ENCODE measurements at regions not wholly inside any gene's neighbourhood (a gene's known extent, or its start where the extent isn't known, plus 50 kb on each side); places are given as distances from the start of the nearest gene placed in this dataset.

DNA sequence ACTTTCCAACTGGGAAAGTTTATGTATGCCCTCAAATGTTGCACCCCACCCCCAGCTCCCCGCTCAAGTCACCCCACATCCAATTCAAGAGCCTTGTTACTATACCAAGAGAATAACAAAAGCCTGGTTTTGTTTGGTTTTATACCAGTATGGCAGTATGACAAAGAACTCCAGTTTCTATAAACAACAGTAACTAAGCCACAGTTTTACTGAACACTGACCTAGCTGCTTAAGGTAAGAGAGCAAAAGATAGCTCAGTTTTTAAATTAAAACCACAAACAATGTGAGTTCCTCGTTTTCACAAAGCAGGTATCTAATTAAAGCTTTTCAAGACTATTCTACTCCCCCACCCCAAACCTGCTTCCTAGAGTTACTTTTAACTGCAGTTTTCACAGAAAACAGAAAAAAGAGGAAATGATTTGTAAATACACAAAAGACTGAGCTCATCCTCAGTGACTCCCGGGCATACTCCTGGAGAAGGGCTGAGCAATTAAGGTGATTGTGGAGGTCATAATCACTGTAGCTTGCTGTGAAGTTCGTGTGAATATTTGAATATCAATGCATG is 59.3 kb upstream of the LHX8 start:
- H3K9ac ChIP-seq (ENCODE audit: insufficient read length) = no peak overlapping the region
- TF ChIP-seq POLR2AphosphoS5 (IDR thresholded peaks at IDR 0.05; ENCODE audit: borderline replicate concordance, low read depth, low read length) (no peak), FOXP2 (optimal IDR thresholded peaks at IDR 0.05; ENCODE audit: control extremely low read depth, extremely low read length, insufficient read depth) (no peak), EZH2 (IDR thresholded peaks at IDR 0.05) (no peak)
- no peak overlapping the region for H3K4me3 ChIP-seq

DNA sequence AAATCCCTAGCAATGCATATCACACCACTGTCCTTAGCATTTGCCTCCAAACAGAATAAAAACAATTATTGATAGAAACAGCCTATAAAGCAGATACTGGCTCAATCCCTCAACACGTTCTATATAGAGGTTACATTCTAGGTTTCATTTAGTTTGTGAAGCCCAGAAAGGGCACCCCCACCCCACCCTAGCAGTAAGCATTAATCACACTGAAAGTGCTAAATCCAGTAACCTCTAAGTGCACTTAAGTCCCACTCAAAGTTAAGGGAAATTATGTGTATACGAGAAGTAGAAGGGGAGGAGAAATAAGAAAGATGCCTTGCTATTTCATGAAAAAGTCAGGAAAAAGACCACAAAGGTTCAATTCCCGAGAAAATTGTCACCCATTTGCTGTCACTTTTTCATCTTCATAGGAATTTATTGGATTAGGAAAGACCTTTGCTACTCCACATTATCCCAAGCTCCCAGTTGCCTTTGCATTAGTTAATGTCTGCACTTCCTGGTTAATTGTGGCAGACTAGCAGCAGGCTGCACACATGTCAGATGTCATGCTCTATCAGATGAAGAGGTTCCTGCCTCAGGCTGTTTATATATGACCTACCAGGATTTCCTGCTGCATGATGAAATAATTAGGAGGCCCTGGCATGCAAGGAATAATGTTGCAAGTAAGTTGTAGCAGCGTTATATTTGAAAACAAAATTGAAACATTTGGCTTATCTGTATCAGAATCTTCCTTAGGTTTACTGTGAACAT is 54.5 kb upstream of the LHX8 start:
- DNase-seq (ENCODE audit: low read depth, low spot score) = peak; percentile 84

More for the DNA sequence above, 59.3 kb upstream of the LHX8 start:
- no peak overlapping the region for H3K27ac ChIP-seq
- no peak for DNase-seq (ENCODE audit: low read depth, low spot score)
- H3K36me3 ChIP-seq (ENCODE audit: insufficient read depth, low read length) = no peaks in the 10 kb centered on the region
- no peaks in the 10 kb centered on the region for H3K9me3 ChIP-seq (ENCODE audit: low read depth, low read length)

GRCh38 chr1:75083223-75083622 is 51.0 kb upstream of the LHX8 start:
- Histone ChIP-seq H3K9me3 (ENCODE audit: low read depth, low read length) (no peaks in the 10 kb centered on the region), H3K4me3 (no peak overlapping the region), H3K36me3 (ENCODE audit: insufficient read depth, low read length) (no peaks in the 10 kb centered on the region), H3K27ac (no peak overlapping the region), H3K9ac (ENCODE audit: insufficient read length) (no peak overlapping the region)
- DNase-seq (ENCODE audit: low read depth, low spot score) = no peak
- no peak for TF ChIP-seq POLR2AphosphoS5 (IDR thresholded peaks at IDR 0.05; ENCODE audit: borderline replicate concordance, low read depth, low read length)
- TF ChIP-seq EZH2 (IDR thresholded peaks at IDR 0.05) = no peak
- no peak for TF ChIP-seq FOXP2 (optimal IDR thresholded peaks at IDR 0.05; ENCODE audit: control extremely low read depth, extremely low read length, insufficient read depth)

More for the DNA sequence above, 54.5 kb upstream of the LHX8 start:
- Histone ChIP-seq H3K27ac (peak overlapping the region; percentile 50), H3K4me3 (peak overlapping the region; percentile 56), H3K36me3 (ENCODE audit: insufficient read depth, low read length) (no peaks in the 10 kb centered on the region), H3K9ac (ENCODE audit: insufficient read length) (no peak overlapping the region), H3K9me3 (ENCODE audit: low read depth, low read length) (no peaks in the 10 kb centered on the region)
- TF ChIP-seq FOXP2 (optimal IDR thresholded peaks at IDR 0.05; ENCODE audit: control extremely low read depth, extremely low read length, insufficient read depth) = peak; percentile 96
- TF ChIP-seq EZH2 (IDR thresholded peaks at IDR 0.05) = no peak
- TF ChIP-seq POLR2AphosphoS5 (IDR thresholded peaks at IDR 0.05; ENCODE audit: borderline replicate concordance, low read depth, low read length) = peak; percentile 71; the same call in 1 of the 2 replicates

DNA sequence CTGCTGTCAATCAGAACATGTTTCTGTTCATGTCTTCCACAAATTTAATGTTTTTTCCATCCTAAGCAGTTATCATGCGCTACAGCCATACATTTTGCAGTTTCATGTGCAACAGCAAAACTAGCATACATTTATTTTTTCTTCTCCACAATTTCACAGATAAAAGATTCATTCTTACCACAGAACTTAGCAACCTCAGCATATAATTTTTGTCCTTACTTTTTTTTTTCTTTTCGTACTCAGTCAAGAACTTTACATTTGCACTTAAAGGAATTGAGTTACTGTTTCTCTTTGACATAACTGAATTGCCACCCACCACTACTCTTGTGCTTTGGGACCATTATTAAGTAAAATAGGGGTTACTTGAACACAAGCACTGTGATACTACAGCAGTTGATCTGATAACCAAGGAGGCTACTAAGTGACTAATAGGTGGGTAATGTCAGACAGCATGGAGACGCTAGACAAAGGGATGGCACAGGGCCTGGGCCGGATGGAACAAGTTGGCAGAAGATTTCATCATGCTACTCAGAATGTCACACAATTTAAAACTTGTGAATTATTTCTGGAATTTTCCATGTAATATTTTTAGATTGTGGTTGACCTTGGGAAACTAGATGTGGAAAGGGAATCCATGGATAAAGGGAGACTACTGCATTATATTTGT is 50.2 kb upstream of the LHX8 start:
- H3K4me3 ChIP-seq = no peak overlapping the region
- H3K9ac ChIP-seq (ENCODE audit: insufficient read length) = no peak overlapping the region
- H3K27ac ChIP-seq = no peak overlapping the region
- DNase-seq (ENCODE audit: low read depth, low spot score) = no peak
- H3K36me3 ChIP-seq (ENCODE audit: insufficient read depth, low read length) = no peaks in the 10 kb centered on the region
- no peaks in the 10 kb centered on the region for H3K9me3 ChIP-seq (ENCODE audit: low read depth, low read length)
- TF ChIP-seq POLR2AphosphoS5 (IDR thresholded peaks at IDR 0.05; ENCODE audit: borderline replicate concordance, low read depth, low read length) = no peak
- TF ChIP-seq EZH2 (IDR thresholded peaks at IDR 0.05) = no peak
- no peak for TF ChIP-seq FOXP2 (optimal IDR thresholded peaks at IDR 0.05; ENCODE audit: control extremely low read depth, extremely low read length, insufficient read depth)
